Kidney epithelial cell (primary cell): ENCODE measurements at regions not wholly inside any gene's neighbourhood (a gene's known extent, or its start where the extent isn't known, plus 50 kb on each side); places are given as distances from the start of the nearest gene placed in this dataset.

ENCODE experiments used
- DNase-seq: peaks from one replicate; pipeline ENCODE4 v3.0.0-alpha.2; 2010; ENCODE audit warnings: low read depth
- H3K27me3 ChIP-seq: 2 replicates; pipeline ENCODE4 v1.6.0; 2011; ENCODE audit warnings: low read length; ENCODE audit not compliant: control insufficient read depth, insufficient read depth
- H3K36me3 ChIP-seq: 2 replicates; pipeline ENCODE4 v1.5.1; 2011; ENCODE audit warnings: low read length; ENCODE audit not compliant: control insufficient read depth, insufficient read depth
- H3K4me3 ChIP-seq: 2 replicates; pipeline ENCODE4 v1.5.1; 2011; ENCODE audit warnings: low read depth, mild to moderate bottlenecking, control low read depth, low read length
- CTCF ChIP-seq: IDR thresholded peaks from 2 replicates; pipeline ENCODE4 v1.5.1; 2011; ENCODE audit warnings: mild to moderate bottlenecking, moderate library complexity, low read length, control low read depth, inconsistent platforms; ENCODE audit not compliant: insufficient read depth, poor library complexity, severe bottlenecking

GRCh38 chr3:18891641-18892040, 256.7 kb upstream of the KCNH8 start:
- Histone ChIP-seq H3K36me3 (no peaks in the 10 kb centered on the region), H3K4me3 (no peak overlapping the region), H3K27me3 (no peaks in the 10 kb centered on the region)
- DNase-seq: no peak
- no peak for TF ChIP-seq CTCF

DNA sequence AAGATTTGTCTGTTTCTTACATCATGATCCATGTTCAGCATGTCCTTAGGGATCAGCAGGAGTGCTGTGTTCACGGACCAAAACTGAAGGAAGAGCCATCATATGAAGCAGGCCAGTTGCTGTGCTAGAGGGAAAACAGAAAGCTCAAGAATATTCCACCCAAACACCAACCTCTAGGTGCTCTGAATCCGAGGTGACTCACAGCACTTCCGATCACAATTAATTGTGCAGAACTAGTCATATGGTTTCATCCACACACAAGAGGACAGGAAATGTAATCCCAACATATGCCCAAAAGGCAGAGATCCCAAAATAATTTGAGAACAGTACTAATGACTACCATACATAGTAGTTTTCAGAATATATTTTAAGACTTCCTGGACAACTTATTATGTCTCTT, 257.9 kb upstream of the KCNH8 start:
- Histone ChIP-seq H3K36me3 (no peaks in the 10 kb centered on the region), H3K27me3 (no peaks in the 10 kb centered on the region), H3K4me3 (no peak overlapping the region)
- DNase-seq: no peak
- no peak for TF ChIP-seq CTCF

GRCh38 chr3:18888819-18889218, 259.5 kb upstream of the KCNH8 start:
- Histone ChIP-seq H3K36me3 (no peaks in the 10 kb centered on the region), H3K27me3 (no peaks in the 10 kb centered on the region), H3K4me3 (no peak overlapping the region)
- no peak for TF ChIP-seq CTCF
- DNase-seq: no peak

DNA sequence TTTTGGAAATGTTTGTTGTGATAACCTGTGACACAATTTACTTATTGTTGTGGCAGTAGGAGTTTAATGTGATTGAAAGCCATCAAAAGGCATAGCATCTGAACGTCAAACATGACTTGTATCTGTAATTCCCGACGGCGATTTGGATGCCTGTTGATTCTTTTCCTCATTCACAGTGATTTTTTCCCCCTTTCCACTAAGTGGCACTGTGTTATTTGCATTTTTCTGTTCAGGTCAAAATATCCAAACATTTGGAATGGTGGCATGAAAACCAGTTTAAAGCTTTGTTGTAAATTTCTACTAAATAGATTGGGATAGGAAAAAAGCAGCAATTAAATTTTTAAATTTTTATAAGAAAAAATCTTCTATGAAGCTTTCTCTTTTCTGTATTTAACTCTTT, 259.9 kb upstream of the KCNH8 start:
- no peaks in the 10 kb centered on the region for H3K36me3 ChIP-seq
- no peak for DNase-seq
- H3K4me3 ChIP-seq: no peak overlapping the region
- no peak for TF ChIP-seq CTCF
- H3K27me3 ChIP-seq: no peaks in the 10 kb centered on the region

GRCh38 chr3:18886331-18886730, 262.0 kb upstream of the KCNH8 start:
- no peak for DNase-seq
- no peak for TF ChIP-seq CTCF
- Histone ChIP-seq H3K27me3 (no peaks in the 10 kb centered on the region), H3K4me3 (no peak overlapping the region), H3K36me3 (no peaks in the 10 kb centered on the region)

GRCh38 chr3:18885612-18886011, 262.7 kb upstream of the KCNH8 start:
- DNase-seq: no peak
- H3K4me3 ChIP-seq: no peak overlapping the region
- no peak for TF ChIP-seq CTCF

More at GRCh38 chr3:18885612-18886011, 262.7 kb upstream of the KCNH8 start:
- H3K27me3 ChIP-seq: no peaks in the 10 kb centered on the region
- H3K36me3 ChIP-seq: no peaks in the 10 kb centered on the region
